Uterus (tissue), 2 donors: ENCODE measurements at regions not wholly inside any gene's neighbourhood (a gene's known extent, or its start where the extent isn't known, plus 50 kb on each side); places are given as distances from the start of the nearest gene placed in this dataset.

ENCODE experiments used
- CTCF ChIP-seq, 4 experiments: fragments of 200-600 bp in 2 of 4; fragments of 450-650 bp in 2 of 4; sonication (generic) in 2 of 4; IDR thresholded peaks; one replicate each; pipeline ENCODE4 v1.5.1; 2016 to 2019; ENCODE audit warnings: antibody characterized with exemption in 4 of 4, mild to moderate bottlenecking in 2 of 4, moderate library complexity in 1 of 4
- POLR2A ChIP-seq, 2 donors: fragments of 450-650 bp; IDR thresholded peaks; one replicate each; pipeline ENCODE4 v1.6.1; 2016; ENCODE audit warnings: antibody characterized with exemption in 2 of 2, mild to moderate bottlenecking in 1 of 2, moderate library complexity in 1 of 2

DNA sequence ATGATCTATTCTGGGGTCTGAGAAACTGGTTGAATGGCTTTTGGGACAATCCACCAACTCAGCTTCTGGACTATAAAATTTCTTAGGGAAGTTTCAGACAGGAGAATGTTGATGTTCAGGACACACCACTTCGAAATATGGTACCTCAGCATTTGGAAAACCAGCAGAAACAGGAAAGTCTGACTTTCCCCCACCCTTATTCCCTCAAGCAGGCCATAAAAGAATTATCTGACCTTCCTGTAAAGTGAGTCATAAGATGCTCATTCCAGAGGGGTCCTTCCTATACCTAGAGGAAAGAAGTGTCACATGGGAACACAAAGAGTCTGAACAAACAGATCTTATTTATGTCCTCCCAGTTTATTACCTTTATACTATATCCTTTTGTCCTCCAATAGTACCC lies 415.0 kb downstream of the CPS1 start:
- TF ChIP-seq CTCF (IDR thresholded peaks at IDR 0.05) (no peak), POLR2A (IDR thresholded peaks at IDR 0.05) (no peak)
